ENCODE measurements at regions not wholly inside any gene's neighbourhood (a gene's known extent, or its start where the extent isn't known, plus 50 kb on each side); places are given as distances from the start of the nearest gene placed in this dataset.

DNA sequence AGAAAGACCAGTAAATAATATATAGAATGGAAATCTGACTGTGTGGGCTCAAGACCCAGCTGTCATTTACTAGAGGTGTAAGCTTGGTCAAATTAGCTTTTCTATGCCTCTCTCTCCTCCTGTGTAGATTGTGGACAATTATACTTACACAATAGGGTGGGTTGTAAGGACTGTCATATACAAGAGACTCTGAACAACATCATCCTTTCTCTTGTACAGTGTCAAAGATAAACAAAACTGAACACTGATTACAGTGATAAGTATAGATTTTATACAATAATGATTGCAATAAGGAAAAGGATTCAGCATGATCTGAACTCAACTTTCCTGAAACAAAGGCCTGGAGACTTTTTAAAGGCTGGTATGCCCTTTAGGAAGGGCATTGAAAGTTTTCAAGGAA lies 429.2 kb upstream of the HS3ST1 start:
- Histone ChIP-seq H3K4me2 (ENCODE audit: insufficient read depth in 1 of 2, low read depth in 2 of 2, low read length in 2 of 2) (no peak overlapping the region), H4K91ac (replicated peaks; ENCODE audit: insufficient read length, low read length) (no peak overlapping the region), H3K18ac (ENCODE audit: extremely low read depth, low read length) (no peak overlapping the region), H4K5ac (ENCODE audit: insufficient read length, low read depth, low read length) (no peak overlapping the region), H3K9me3 (ENCODE audit: insufficient read depth in 2 of 2, low read depth in 1 of 2, low read length in 1 of 2) (no peaks in the 10 kb centered on the region), H3K14ac (ENCODE audit: insufficient read length) (no peak overlapping the region), H3K79me1 (ENCODE audit: low read depth, low read length) (no peaks in the 10 kb centered on the region), H3K27ac (ENCODE audit: low read depth, low read length) (no peak overlapping the region), H3K36me3 (ENCODE audit: control insufficient read depth in 2 of 4, insufficient read depth in 4 of 4, low read length in 3 of 4) (no peaks in the 10 kb centered on the region), H4K20me1 (replicated peaks in 1 of 2; ENCODE audit: control insufficient read depth in 1 of 2, insufficient read depth in 2 of 2, low read length in 2 of 2) (no peaks in the 10 kb centered on the region), H3K23me2 (ENCODE audit: low read depth, low read length) (no peaks in the 10 kb centered on the region), H2AFZ (ENCODE audit: low read length) (no peak overlapping the region), H3K4me3 (ENCODE audit: extremely low read depth in 1 of 4, insufficient read depth in 2 of 4, low read depth in 3 of 4, low read length in 4 of 4) (no peak overlapping the region), H2AK5ac (ENCODE audit: low read depth, low read length) (no peak overlapping the region), H2BK20ac (ENCODE audit: low read length) (no peak overlapping the region), H3K9ac (replicated peaks in 1 of 4; ENCODE audit: extremely low read depth in 1 of 4, low read depth in 3 of 4, low read length in 3 of 4) (no peak overlapping the region), H3K56ac (replicated peaks; ENCODE audit: insufficient read length, low read depth, low read length) (no peak overlapping the region), H2BK15ac (ENCODE audit: low read length) (no peak overlapping the region), H2BK12ac (ENCODE audit: low read depth, low read length) (no peak overlapping the region), H3K27me3 (replicated peaks in 1 of 4; ENCODE audit: control insufficient read depth in 3 of 4, extremely low read depth in 1 of 4, insufficient read depth in 3 of 4, low read length in 3 of 4) (peaks cover 0 to 1% (median 0%) of the 10 kb centered on the region in 4 experiments; a peak in 1 of 7 replicates), H3K4me1 (replicated peaks in 1 of 4; ENCODE audit: control insufficient read depth in 3 of 4, insufficient read depth in 4 of 4, low read length in 3 of 4) (no peaks in the 10 kb centered on the region), H3K79me2 (ENCODE audit: control insufficient read depth in 1 of 2, insufficient read depth in 2 of 2, low read length in 2 of 2) (no peaks in the 10 kb centered on the region), H3K4ac (replicated peaks; ENCODE audit: insufficient read length, low read depth, low read length) (no peak overlapping the region), H3K23ac (ENCODE audit: insufficient read length) (no peak overlapping the region), H2BK120ac (replicated peaks; ENCODE audit: low read depth, low read length) (no peak overlapping the region), H2BK5ac (ENCODE audit: low read depth, low read length) (no peak overlapping the region), H4K8ac (ENCODE audit: extremely low read depth, insufficient read depth, low read length) (no peak overlapping the region)
- POLR2A ChIA-PET (ENCODE audit: partially characterized antibody) = no interaction called here
- CTCF ChIA-PET (ENCODE audit: partially characterized antibody) = no interaction called here
- DNase-seq (ENCODE audit: low read depth in 1 of 2, low spot score in 2 of 2) = no peak
- FAIRE-seq = no peak
- TF ChIP-seq GTF2F1 (IDR thresholded peaks at IDR 0.05; ENCODE audit: borderline replicate concordance, low read depth, low read length) (no peak), CHD7 (IDR thresholded peaks at IDR 0.05; ENCODE audit: insufficient replicate concordance, low read length) (no peak)
